ENCODE measurements at regions not wholly inside any gene's neighbourhood (a gene's known extent, or its start where the extent isn't known, plus 50 kb on each side); places are given as distances from the start of the nearest gene placed in this dataset.

DNA sequence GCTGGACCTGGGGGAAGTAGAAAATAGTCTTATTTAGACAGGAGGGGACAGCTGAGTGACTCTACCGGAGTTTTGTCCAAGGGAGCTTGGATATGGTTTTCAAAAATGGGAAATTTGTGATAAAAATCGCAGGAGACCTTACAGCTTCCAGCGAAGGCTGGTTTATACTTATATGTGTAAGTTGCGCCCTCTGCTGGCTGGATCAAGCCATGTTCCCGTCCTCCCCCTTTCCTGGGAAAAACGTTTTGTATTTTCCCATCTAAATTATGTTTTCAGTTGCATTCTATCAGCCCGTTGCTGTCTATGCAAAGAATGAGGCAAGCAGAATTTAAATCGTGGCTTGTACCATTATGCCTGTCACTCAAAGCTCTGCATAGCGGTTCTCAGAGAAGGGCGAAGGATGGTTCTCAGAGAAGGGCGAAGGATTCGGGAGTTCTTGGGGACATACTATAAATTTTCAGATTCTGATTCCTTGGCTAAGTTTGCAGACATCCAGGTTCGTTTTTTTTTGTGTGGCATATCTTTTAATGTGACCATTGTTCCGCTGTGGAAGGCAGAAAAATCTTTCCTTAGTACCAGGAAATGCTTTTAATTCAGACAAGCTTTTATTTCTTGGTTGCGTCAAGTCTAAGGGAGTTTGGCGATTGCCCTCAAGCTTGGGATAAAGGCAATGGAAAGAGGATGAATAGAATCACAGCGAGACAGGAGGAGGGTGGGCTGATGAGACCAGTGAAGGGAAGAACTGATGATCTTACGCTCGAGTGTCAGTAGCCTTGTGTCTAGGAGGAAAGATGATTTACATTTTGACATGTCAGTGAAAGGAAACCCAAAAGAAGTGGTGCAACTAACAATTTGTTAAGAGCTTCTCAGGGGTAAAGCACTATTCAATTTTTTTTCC lies 128.5 kb upstream of the ARX start:
- in situ Hi-C loops (cut with HindIII; ENCODE audit: low sequenced_read_pairs), result no loop called here
- DNase-seq (ENCODE audit: low read depth), result peak; percentile 32
- TF ChIP-seq, protein P1, sequence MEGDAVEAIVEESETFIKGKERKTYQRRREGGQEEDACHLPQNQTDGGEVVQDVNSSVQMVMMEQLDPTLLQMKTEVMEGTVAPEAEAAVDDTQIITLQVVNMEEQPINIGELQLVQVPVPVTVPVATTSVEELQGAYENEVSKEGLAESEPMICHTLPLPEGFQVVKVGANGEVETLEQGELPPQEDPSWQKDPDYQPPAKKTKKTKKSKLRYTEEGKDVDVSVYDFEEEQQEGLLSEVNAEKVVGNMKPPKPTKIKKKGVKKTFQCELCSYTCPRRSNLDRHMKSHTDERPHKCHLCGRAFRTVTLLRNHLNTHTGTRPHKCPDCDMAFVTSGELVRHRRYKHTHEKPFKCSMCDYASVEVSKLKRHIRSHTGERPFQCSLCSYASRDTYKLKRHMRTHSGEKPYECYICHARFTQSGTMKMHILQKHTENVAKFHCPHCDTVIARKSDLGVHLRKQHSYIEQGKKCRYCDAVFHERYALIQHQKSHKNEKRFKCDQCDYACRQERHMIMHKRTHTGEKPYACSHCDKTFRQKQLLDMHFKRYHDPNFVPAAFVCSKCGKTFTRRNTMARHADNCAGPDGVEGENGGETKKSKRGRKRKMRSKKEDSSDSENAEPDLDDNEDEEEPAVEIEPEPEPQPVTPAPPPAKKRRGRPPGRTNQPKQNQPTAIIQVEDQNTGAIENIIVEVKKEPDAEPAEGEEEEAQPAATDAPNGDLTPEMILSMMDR (IDR thresholded peaks at IDR 0.05; ENCODE audit: low read depth, low read length, missing control alignments), result peak; percentile 67
- peak overlapping the region; percentile 9 for H3K4me3 ChIP-seq (ENCODE audit: low read depth, low read length)

DNA sequence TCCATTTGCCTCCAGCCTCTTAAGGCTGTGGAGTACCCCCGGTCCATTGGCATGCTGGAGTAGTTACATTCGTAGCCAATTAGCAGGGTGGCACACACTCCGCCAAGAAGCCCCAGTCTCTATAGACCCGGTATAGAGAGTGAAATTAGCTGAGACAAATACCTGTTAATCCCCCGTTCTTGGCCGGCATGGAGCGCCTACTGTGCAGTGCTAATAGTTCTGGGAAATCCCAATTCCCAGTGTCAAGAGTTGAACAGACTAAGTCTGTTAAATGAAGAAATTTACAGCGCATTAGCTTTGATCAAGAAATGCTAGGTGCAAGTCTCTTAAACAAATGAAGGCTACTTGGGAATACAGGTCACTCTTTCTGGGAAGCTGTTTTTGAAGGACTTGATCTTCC lies 127.8 kb upstream of the ARX start:
- in situ Hi-C loops (cut with HindIII; ENCODE audit: low sequenced_read_pairs), result no loop called here
- TF ChIP-seq, protein P1 (IDR thresholded peaks at IDR 0.05; ENCODE audit: low read depth, low read length, missing control alignments), result no peak

DNA sequence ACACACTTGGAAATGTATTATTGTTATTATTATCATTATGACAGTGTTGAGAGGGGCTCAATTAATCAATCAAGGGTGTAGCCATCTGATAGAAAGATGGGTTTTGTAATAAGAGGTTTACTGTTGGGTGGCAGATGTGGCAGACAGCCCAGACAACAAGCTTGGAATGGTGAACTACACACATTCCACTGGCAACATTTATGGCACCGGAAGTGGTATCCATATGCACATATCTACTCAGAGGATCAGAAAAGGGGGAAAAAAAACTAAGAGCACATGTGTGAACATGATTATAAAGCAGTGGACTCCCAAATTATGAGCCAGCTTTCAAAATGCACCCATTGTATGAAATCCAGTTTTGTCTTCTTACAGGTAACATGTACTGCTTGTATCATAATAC lies 125.9 kb upstream of the ARX start:
- no peak overlapping the region for H3K4me3 ChIP-seq (ENCODE audit: low read depth, low read length)
- in situ Hi-C loops (cut with HindIII; ENCODE audit: low sequenced_read_pairs), result no loop called here
- TF ChIP-seq, protein P1 (IDR thresholded peaks at IDR 0.05; ENCODE audit: low read depth, low read length, missing control alignments), result no peak
- no peak for DNase-seq (ENCODE audit: low read depth)

More for the DNA sequence above, 127.8 kb upstream of the ARX start:
- no peak for DNase-seq (ENCODE audit: low read depth)
- no peak overlapping the region for H3K4me3 ChIP-seq (ENCODE audit: low read depth, low read length)

DNA sequence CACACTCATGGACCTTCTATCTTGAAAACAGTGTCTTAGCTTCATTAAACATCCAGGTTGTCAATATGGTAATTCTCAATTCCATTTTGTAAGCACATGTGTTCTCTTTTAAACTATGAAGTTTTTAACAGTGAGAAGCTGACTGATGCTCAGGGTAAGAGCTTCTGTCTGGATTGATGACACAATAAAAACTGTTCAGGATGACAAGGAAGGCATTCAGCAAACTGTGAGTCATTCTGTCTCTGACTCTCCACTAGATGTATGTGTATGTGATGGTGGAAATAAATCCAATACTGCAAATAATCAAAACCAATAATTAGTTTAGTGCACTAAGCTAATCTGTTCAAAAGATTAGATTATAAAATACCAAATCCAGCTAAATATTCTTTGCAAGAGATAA lies 115.3 kb upstream of the ARX start:
- H3K4me3 ChIP-seq (ENCODE audit: low read depth, low read length), result no peak overlapping the region
- in situ Hi-C loops (cut with HindIII; ENCODE audit: low sequenced_read_pairs), result no loop called here
- TF ChIP-seq, protein P1 (IDR thresholded peaks at IDR 0.05; ENCODE audit: low read depth, low read length, missing control alignments), result no peak
- no peak for DNase-seq (ENCODE audit: low read depth)

DNA sequence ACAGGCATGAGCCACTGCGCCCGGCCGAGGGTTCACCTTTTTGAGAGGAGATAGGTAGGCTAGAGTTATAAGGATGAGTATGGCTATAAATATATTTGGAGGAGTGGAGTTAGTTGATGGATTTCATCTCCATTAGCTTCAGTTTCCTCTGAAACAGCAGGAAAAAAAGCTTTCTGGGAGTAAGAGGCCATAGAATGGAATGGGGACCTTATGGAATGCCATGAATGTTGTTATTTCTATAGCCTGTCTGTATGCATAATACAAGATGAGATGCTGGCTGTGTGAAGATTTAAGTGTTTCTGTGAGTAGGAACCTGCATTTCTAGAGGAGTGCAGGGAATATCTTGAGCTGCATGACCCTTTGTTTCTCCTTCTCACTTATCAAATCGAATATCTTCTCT lies 114.9 kb upstream of the ARX start:
- TF ChIP-seq, protein P1 (IDR thresholded peaks at IDR 0.05; ENCODE audit: low read depth, low read length, missing control alignments), result no peak
- no peak overlapping the region for H3K4me3 ChIP-seq (ENCODE audit: low read depth, low read length)
- no peak for DNase-seq (ENCODE audit: low read depth)
- in situ Hi-C loops (cut with HindIII; ENCODE audit: low sequenced_read_pairs), result no loop called here

DNA sequence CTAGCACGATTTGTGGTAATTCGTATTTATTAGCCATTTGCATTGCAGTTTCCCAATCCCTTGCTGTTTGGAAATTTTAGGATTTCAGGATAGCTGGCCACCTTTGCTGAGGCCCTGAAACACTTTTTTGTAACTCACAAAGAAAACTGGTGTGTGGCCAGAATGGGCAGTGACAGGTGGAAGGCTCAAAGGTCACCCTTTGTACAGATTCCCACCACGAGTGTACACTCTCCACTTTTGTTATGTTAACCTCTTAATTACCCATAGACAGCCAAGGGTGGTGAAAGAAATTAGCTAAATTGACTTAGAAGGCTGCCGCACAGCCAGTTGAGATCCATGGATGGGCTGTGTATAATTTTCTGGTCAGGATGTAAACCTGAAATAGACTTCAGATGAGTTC lies 109.7 kb upstream of the ARX start:
- H3K4me3 ChIP-seq (ENCODE audit: low read depth, low read length), result no peak overlapping the region
- no peak for DNase-seq (ENCODE audit: low read depth)
- in situ Hi-C loops (cut with HindIII; ENCODE audit: low sequenced_read_pairs), result no loop called here
- TF ChIP-seq, protein P1 (IDR thresholded peaks at IDR 0.05; ENCODE audit: low read depth, low read length, missing control alignments), result no peak

Data from astrocyte of the cerebellum (primary cell).